Kidney glomerular epithelial cell (primary cell): ENCODE measurements at regions not wholly inside any gene's neighbourhood (a gene's known extent, or its start where the extent isn't known, plus 50 kb on each side); places are given as distances from the start of the nearest gene placed in this dataset.
A peak's percentile ranks its signal among the peaks of the same experiment; 100 is the strongest.
"Not testable (repeated sequence)": the region's sequence is repeated elsewhere in the genome, so short reads cannot be mapped to it uniquely, and the experiment has no call there.

Experiments
- DNase-seq: peaks from one replicate; lab custom pipeline; 2025; lab: John Stamatoyannopoulos, UW

DNA sequence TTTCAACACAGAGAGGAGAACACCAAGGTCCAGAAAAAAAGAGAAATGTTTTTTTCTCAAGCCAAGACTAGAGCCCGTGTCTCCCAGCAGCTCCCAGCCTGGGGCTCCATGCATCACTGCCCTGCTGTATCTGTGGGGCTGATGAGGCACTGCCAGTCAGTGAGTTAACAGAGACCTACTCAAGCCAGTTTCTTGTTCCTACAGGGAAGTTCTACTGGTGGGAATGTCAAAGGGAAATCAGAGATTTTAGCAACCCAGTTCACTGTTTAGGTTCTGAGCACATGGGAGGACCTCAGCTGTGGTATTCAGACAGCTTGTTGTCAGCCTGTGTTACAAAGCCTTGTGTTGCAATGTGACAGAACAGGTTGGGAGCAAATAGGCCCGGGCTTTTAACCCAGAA lies 234.3 kb downstream of the TLE3 start:
- DNase-seq = peak; percentile 44

GRCh38 chr15:69865369-69865768 lies 232.3 kb downstream of the TLE3 start:
- no peak for DNase-seq

- DNase-seq = no peak
Measured at GRCh38 chr15:69868756-69869155, 229.0 kb downstream of the TLE3 start.

DNA sequence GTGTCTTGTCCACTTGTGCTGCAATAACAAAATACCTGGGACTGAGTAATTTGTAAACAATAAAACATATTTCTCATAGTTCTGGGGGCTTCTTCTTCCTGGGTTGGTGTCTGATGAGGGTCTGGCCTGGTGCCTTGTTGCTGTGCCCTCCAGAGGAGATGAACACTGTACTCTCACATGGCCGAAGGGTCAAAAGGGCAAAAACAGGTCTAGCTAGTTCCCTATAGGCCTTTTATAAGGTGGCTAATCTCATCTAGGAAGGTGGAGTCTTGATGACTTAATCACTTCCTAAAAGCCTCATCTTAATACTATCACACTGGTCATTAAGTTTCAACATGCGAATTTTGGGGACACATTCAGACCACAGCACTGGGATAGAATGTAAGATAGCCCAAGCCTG lies 228.4 kb downstream of the TLE3 start:
- DNase-seq = no peak

GRCh38 chr15:69869881-69870505 lies 227.7 kb downstream of the TLE3 start:
- DNase-seq = no peak

DNA sequence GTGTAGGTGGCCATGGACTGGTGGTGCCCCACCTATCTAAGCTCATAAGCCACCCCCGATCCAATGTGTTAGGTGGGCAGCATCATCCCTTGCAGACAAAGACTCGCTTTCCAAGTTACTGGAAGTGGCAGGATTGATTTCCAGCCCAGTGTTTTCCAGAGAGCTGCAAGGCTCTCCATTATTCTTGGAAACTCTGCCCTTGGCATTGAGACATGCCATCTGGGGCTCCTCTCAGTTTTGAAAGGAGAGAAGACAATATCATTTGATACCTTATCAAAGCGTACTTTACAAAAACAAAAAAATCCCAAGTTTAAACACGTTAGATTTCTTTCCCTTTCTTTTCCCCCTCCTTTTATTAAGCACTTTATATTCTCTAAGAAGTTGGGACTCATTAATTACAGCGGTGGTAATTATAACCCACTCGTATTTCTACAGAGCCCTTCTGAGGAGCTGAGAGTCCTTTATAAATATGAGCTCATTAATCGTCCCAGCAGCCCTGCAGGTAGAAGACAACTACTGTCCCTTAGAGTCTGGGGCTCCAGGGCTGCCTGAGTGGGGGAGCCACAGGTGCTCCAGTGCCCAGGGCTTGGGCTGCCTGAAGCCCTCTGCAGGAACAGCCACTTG lies 226.1 kb downstream of the TLE3 start:
- no peak for DNase-seq

- no peak for DNase-seq
Measured at GRCh38 chr15:69873807-69874206, 223.9 kb downstream of the TLE3 start.

DNA sequence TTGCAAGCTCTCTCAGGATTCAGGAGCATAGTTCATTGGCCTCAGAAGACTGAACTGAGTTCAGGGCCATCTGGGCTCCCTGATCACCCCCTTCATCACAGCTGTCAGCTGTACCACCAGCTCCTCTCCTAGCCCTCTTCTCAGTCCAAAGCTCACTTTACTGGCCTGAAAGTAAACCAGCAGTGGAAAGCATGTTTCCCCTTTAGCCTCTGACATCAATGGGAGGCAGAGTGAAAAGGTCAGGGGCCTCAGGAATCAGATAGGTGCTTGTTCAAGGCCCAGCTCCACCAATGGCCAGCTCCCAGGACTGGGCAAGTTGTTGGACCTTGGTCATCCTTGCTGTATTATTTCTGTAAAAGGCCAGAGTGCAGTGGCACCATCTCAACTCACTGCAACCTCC lies 223.4 kb downstream of the TLE3 start:
- DNase-seq = no peak

DNA sequence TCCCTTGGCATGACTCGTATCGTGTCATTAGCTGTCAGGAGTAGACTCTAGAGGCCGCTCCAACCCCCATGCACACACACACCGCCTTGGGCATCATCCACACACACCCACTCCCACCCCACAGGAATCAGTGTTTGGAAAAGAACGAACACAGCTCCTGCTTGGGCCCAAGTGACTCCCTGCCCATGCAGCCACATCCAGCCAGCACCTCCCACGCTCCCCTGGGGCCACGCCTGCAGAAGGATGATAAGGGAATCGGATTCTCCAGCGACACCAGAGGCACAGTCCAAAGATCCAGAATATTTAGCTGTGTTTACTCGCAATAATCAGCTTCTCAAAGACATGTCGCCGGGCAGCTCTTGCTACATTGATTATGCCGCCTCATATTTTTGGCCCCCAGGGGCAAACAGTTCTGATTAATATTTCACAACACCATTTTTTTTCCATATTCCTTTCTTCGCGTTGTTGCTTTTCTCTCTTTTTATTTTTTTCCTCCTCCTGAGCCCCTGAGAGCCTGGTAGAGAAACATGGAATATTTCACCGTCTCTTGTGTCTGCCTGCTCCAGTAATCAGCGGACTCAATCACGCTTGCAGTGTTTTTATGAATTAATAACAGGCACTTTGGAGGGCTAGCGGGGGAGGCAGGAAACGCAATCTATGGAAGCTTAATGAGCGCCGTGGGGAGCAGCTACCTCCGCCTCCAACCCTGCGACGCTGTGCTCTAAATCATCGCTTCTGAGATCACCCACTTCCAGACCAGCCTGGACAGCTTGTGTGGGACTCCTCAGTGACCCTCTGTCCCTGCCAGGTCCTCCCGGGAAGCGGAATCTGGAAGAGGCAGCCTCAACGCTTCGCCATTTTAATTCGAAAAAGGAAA lies 221.4 kb downstream of the TLE3 start:
- DNase-seq = no peak

DNA sequence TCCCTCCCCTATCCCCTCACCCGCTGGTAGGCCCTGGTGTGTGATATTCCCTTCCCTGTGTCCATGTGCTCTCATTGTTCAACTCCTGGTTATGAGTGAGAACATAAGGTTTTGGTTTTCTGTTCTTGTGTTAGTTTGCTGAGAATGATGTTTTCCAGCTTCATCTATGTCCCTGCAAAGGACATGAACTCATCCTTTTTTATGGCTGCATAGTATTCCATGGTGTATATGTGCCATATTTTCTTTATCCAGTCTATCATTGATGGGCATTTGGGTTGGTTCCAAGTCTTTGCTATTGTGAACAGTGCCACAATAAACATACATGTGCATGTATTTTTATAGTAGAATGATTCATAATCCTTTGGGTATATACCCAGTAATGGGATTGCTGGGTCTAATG lies 217.8 kb downstream of the TLE3 start:
- not testable (repeated sequence) for DNase-seq

DNA sequence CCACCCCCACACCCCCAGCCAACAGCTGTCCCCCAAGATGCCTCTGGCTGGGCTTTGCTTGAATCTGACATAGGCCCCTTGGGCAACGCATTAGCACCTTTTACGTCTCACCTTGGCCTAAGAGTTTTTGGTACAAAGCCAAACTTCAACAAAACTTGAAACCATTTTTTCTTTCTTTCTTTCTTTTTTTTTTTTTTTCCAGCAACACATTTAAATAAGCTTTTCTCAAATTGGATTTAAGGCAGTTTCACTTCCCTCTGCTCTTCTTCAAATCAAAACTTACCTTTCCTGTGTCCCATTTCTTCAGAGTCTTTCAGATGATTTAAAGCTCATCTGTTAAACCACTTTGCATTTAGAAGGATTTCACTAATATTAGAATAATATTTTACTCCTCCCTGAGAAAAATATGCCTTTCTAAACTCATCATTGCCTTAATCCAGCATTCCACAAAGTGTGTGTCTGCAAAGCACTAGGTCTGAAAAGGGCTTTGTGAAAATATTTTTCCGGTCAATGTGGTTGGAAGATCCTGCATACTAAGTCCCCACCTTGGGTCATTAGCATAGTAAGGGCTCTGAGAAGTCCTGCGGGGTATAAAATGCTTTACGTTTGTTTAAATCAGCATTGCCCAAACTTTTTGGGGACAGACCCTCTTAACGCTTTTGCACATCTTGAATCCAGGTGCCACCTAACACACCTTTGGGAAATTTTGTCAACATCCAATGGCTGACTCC lies 217.0 kb downstream of the TLE3 start:
- no peak for DNase-seq

DNA sequence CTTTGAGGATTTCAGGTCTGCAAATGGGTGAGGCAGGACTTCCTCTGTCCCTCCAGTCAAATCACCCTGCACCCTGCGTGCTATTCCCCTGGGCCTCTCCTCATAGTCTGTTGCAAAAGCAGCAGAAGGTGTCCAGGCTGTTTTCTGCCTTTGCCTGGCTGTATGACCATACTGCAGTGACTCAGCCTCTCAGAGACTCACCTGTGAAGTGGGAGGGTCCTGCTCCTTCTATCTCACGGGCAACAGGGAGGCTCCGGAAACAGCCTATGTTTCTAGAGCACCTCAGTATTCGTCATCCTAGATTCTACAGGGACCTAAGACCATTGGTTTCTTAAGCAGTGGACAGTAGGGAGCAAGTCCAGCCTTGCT lies 216.4 kb downstream of the TLE3 start:
- DNase-seq = no peak

- no peak for DNase-seq
Measured at GRCh38 chr15:69881766-69882165, 216.0 kb downstream of the TLE3 start.

DNA sequence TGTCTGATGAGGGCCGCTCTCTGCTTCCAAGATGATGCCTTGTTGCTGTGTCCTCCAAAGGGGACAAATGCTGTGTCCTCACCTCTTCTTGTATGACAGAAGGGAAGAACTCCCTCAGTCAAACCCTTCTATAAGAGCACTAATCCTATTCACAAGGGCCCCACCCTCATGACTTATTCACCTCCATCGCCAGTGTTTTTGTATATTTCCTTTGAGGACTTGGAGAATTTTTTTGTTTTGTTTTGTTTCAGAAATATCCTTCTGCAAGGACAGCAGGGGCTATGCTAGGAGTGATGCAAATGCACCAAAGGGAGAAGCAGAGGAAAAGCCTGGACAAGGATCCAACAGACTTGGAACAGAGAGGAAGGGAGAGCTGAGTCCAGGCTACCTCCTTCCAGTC lies 214.4 kb downstream of the TLE3 start:
- no peak for DNase-seq

GRCh38 chr15:69885173-69885955 lies 212.4 kb downstream of the TLE3 start:
- DNase-seq = no peak

- no peak for DNase-seq
Measured at GRCh38 chr15:69887009-69887408, 210.7 kb downstream of the TLE3 start.

- DNase-seq = no peak
Measured at GRCh38 chr15:69887553-69887952, 210.2 kb downstream of the TLE3 start.

DNA sequence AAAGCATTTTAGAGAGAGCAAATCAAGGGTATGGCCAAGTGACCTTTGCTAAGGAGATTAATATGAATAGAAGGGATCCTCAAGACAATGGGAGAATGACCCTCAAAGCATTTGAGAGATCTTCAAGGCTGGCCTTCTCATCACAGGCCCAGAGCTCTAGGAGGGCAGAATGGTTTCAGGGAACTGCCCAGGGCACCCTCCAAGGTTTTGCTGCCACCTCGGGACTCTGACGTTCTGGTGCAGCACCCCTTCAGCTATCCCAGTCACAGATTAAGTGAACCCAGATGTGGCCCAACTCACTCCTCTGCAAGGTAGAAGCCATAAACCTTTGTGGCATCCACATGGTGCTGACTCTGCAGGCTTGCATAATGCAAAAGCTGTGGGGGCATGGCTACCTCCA lies 209.3 kb downstream of the TLE3 start:
- no peak for DNase-seq

DNA sequence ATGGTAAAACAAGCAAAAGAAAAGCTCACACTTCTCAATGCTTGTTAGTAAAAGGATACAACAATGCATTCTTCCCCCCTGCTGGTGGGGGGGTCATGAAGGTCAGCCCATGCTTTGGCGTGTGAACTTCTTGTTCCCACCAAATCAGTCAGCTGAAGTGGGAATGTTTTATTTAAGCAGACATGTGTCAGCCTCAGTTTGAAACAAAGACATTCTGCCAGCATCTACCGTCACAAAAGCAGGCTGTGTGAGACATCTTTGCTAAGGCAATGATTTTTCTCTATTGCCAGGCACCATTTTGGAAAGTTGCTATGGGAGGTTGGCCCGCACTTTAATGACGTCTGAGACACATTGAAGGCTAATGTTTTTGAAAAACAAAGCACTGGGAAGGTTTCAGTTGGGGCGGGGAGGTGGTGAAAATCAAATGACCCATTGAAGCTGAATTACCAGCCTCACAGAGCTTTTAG lies 206.6 kb downstream of the TLE3 start:
- no peak for DNase-seq

- no peak for DNase-seq
Measured at GRCh38 chr15:69891606-69892005, 206.1 kb downstream of the TLE3 start.

GRCh38 chr15:69892351-69892750 lies 205.4 kb downstream of the TLE3 start:
- no peak for DNase-seq

DNA sequence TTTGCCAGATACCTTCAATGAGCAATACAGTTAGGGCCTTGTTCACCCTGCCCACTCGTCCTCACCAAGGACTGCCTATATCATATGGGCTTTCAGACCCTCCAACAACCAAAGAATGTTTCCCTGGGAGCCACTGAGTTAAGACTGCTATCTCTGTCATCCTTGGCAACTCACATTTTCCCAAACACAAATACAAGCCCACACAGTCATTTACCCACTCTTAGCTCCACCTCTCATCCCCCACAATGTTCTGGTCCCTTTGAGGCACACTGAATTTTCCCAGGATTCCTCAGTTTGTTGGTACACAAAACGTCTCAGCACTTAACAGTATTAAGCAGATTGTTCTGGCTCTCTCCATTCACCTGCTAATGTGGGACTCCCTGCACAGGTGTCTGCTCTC lies 204.6 kb downstream of the TLE3 start:
- no peak for DNase-seq
